ENCODE measurements at regions not wholly inside any gene's neighbourhood (a gene's known extent, or its start where the extent isn't known, plus 50 kb on each side); places are given as distances from the start of the nearest gene placed in this dataset.

DNA sequence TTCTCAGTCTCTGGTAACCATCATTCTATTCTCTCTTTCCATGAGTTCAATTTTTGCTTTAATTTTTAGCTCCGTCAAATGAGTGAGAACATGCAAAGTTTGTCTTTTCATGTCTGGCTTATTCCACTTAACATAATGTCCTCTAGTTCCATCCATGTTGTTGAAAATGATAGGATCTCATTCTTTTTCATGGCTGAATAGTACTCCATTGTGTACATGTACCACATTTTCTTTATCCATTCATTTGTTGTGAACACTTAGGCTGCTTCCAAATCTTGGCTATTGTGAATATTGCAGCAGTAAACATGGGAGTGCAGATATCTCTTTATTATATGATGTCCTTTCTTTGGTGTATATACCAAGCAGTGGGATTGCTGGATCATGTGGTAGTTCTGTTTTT, 145.4 kb upstream of the E2F7 start:
- Mint-ChIP-seq H3K27ac (no peak overlapping the region), H3K9me3 (no peaks in the 10 kb centered on the region), H3K36me3 (no peaks in the 10 kb centered on the region), H3K4me1 (ENCODE audit: unreplicated experiment) (peaks cover 6% of the 10 kb centered on the region), H3K27me3 (no peaks in the 10 kb centered on the region), H3K4me3 (no peak overlapping the region)
- DNase-seq (ENCODE audit: extremely low spot score, unreplicated experiment): no peak
- TF ChIP-seq, protein P1, sequence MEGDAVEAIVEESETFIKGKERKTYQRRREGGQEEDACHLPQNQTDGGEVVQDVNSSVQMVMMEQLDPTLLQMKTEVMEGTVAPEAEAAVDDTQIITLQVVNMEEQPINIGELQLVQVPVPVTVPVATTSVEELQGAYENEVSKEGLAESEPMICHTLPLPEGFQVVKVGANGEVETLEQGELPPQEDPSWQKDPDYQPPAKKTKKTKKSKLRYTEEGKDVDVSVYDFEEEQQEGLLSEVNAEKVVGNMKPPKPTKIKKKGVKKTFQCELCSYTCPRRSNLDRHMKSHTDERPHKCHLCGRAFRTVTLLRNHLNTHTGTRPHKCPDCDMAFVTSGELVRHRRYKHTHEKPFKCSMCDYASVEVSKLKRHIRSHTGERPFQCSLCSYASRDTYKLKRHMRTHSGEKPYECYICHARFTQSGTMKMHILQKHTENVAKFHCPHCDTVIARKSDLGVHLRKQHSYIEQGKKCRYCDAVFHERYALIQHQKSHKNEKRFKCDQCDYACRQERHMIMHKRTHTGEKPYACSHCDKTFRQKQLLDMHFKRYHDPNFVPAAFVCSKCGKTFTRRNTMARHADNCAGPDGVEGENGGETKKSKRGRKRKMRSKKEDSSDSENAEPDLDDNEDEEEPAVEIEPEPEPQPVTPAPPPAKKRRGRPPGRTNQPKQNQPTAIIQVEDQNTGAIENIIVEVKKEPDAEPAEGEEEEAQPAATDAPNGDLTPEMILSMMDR (conservative IDR thresholded peaks at IDR 0.05): no peak

GRCh38 chr12:77204083-77204482, 138.7 kb upstream of the E2F7 start:
- Mint-ChIP-seq H3K4me3 (no peak overlapping the region), H3K36me3 (no peaks in the 10 kb centered on the region), H3K27me3 (no peaks in the 10 kb centered on the region), H3K27ac (no peak overlapping the region), H3K4me1 (ENCODE audit: unreplicated experiment) (no peaks in the 10 kb centered on the region), H3K9me3 (no peaks in the 10 kb centered on the region)
- DNase-seq (ENCODE audit: extremely low spot score, unreplicated experiment): no peak
- TF ChIP-seq, protein P1 (conservative IDR thresholded peaks at IDR 0.05): no peak

DNA sequence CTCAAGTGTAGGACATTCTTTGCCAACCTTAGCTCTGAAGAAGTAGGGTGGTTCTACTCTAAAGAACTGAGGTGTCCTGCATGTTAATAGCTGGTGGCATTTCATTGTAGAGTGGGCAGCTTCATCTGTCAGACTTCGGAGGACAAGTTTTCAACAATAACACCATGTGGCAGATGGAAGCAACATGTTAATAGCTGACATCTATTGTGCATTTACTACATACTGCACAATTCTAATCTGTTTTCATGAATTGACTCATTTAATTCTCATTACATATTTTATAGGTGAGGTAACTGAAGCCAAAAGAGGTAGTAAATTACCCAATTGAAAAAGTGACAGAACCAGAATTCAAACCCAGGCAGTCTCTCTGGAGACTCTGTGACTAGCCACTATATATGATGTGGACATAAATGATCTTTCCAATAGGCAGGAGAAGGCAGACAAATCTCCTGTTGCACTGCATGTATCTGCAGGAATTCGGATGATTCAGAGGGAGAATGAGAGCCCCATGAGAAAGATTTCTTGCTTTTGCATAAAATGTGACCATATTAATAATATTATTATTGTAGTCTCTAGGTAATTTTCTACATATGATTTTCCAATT, 137.2 kb upstream of the E2F7 start:
- Mint-ChIP-seq H3K36me3 (no peaks in the 10 kb centered on the region), H3K27ac (no peak overlapping the region), H3K4me1 (ENCODE audit: unreplicated experiment) (no peaks in the 10 kb centered on the region), H3K9me3 (no peaks in the 10 kb centered on the region), H3K4me3 (no peak overlapping the region), H3K27me3 (no peaks in the 10 kb centered on the region)
- DNase-seq (ENCODE audit: extremely low spot score, unreplicated experiment): no peak
- TF ChIP-seq, protein P1 (conservative IDR thresholded peaks at IDR 0.05): no peak

GRCh38 chr12:77189901-77190416, 124.6 kb upstream of the E2F7 start:
- H3K4me1 Mint-ChIP-seq (ENCODE audit: unreplicated experiment): no peaks in the 10 kb centered on the region
- no peaks in the 10 kb centered on the region for H3K36me3 Mint-ChIP-seq
- H3K4me3 Mint-ChIP-seq: no peak overlapping the region
- DNase-seq (ENCODE audit: extremely low spot score, unreplicated experiment): no peak
- no peaks in the 10 kb centered on the region for H3K9me3 Mint-ChIP-seq
- TF ChIP-seq, protein P1 (conservative IDR thresholded peaks at IDR 0.05): no peak
- H3K27ac Mint-ChIP-seq: no peak overlapping the region
- H3K27me3 Mint-ChIP-seq: no peaks in the 10 kb centered on the region

DNA sequence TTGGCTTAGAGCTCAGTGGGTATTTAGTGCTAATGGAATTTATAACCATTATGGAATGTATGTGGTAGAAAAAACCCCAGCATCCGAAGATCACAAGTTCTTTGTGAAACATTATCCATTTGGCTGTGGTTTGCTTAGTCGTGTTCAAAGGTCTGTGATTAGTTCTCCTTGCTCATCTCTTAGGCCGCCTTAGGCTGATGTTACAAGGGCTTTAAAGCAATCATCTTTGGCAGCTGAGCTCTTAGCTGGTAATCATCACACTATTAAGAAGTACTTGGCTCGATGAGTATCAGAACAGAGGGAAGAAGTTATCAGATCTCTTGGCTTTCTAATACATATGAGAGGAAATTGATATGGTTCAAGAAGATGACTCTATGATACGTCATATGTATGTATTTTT, 124.1 kb upstream of the E2F7 start:
- DNase-seq (ENCODE audit: extremely low spot score, unreplicated experiment): no peak
- TF ChIP-seq, protein P1 (conservative IDR thresholded peaks at IDR 0.05): no peak
- no peaks in the 10 kb centered on the region for H3K27me3 Mint-ChIP-seq
- H3K4me1 Mint-ChIP-seq (ENCODE audit: unreplicated experiment): no peaks in the 10 kb centered on the region
- no peaks in the 10 kb centered on the region for H3K36me3 Mint-ChIP-seq
- no peaks in the 10 kb centered on the region for H3K9me3 Mint-ChIP-seq
- no peak overlapping the region for H3K4me3 Mint-ChIP-seq
- no peak overlapping the region for H3K27ac Mint-ChIP-seq
